ENCODE measurements at regions not wholly inside any gene's neighbourhood (a gene's known extent, or its start where the extent isn't known, plus 50 kb on each side); places are given as distances from the start of the nearest gene placed in this dataset.

GRCh38 chr10:52658112-52658511 lies 114.5 kb downstream of the MBL2 start:
- no peak overlapping the region for H3K4me3 Mint-ChIP-seq
- no peak for TF ChIP-seq CTCF (conservative IDR thresholded peaks at IDR 0.05)
- WGBS (ENCODE audit: extremely low coverage, insufficient read length, low lambda C conversion rate) = no CpG with 5 or more reads among the region's 3 CpGs
- Histone ChIP-seq H4K5ac (ENCODE audit: insufficient read length, low read depth, low read length) (no peak overlapping the region), H3K9ac (ENCODE audit: extremely low read depth, insufficient read length, low read length) (no peak overlapping the region), H2AK5ac (ENCODE audit: insufficient read length, low read length) (no peak overlapping the region), H3K56ac (ENCODE audit: insufficient read length, low read depth, low read length) (no peak overlapping the region), H3K79me1 (ENCODE audit: insufficient read depth, low read depth, low read length, poor library complexity, severe bottlenecking) (no peaks in the 10 kb centered on the region), H4K8ac (replicated peaks; ENCODE audit: insufficient read length, low read depth, low read length) (no peak overlapping the region), H3K79me2 (ENCODE audit: insufficient read depth, low read length) (no peaks in the 10 kb centered on the region), H4K20me1 (ENCODE audit: control insufficient read depth, insufficient read depth, insufficient read length) (no peaks in the 10 kb centered on the region), H3K23ac (ENCODE audit: insufficient read length, low read depth, low read length) (no peak overlapping the region), H3K23me2 (ENCODE audit: insufficient read length, low read depth, low read length, poor library complexity, severe bottlenecking) (no peaks in the 10 kb centered on the region), H3K18ac (ENCODE audit: insufficient read length, low read depth, low read length) (no peak overlapping the region), H3K27me3 (ENCODE audit: insufficient read depth, low read length) (no peaks in the 10 kb centered on the region), H2BK5ac (ENCODE audit: insufficient read length, low read length) (no peak overlapping the region), H3K4me2 (ENCODE audit: insufficient read depth, insufficient read length, low read length) (no peak overlapping the region), H4K91ac (ENCODE audit: insufficient read length, low read depth, low read length) (no peak overlapping the region), H3K4me1 (ENCODE audit: insufficient read depth, low read length) (no peaks in the 10 kb centered on the region), H2AFZ (ENCODE audit: low read length) (no peak overlapping the region), H2BK15ac (ENCODE audit: low read depth, low read length) (no peak overlapping the region), H2BK120ac (ENCODE audit: low read depth, low read length, poor library complexity, severe bottlenecking) (no peak overlapping the region), H3K27ac (ENCODE audit: insufficient read length, low read depth, low read length) (no peak overlapping the region), H2BK20ac (ENCODE audit: low read depth, low read length, poor library complexity, severe bottlenecking) (no peak overlapping the region), H3T11ph (ENCODE audit: low read length) (no peak overlapping the region), H2BK12ac (ENCODE audit: insufficient read length, low read depth, low read length) (no peak overlapping the region), H3K4ac (ENCODE audit: low read depth, low read length) (no peak overlapping the region), H3K14ac (ENCODE audit: insufficient read depth, low read length) (no peak overlapping the region), H3K9me3 (ENCODE audit: control insufficient read depth, low read depth, low read length) (no peaks in the 10 kb centered on the region)
- no peak for DNase-seq
- no peaks in the 10 kb centered on the region for H3K27me3 Mint-ChIP-seq (ENCODE audit: low read depth)
- H3K4me1 Mint-ChIP-seq = peaks cover 10 to 14% of the 10 kb centered on the region in 2 experiments
- H3K27ac Mint-ChIP-seq = no peak overlapping the region
- H3K9me3 Mint-ChIP-seq = no peaks in the 10 kb centered on the region; a peak in 1 of 5 replicates
- no peaks in the 10 kb centered on the region for H3K36me3 Mint-ChIP-seq (ENCODE audit: insufficient read depth in 1 of 3, low read depth in 3 of 3)
